GM12865 (cell line): ENCODE measurements at regions not wholly inside any gene's neighbourhood (a gene's known extent, or its start where the extent isn't known, plus 50 kb on each side); places are given as distances from the start of the nearest gene placed in this dataset.
A peak's percentile ranks its signal among the peaks of the same experiment; 100 is the strongest.

Experiments
- DNase-seq: peaks from one replicate; pipeline ENCODE4 v3.0.0; 2010; ENCODE audit warnings: low read depth
- H3K4me3 ChIP-seq: 2 replicates; pipeline ENCODE4 v1.5.1; 2011; ENCODE audit warnings: mild to moderate bottlenecking, low read depth, low read length, control low read depth
- TF ChIP-seq, protein P1 (sequence below): IDR thresholded peaks from 2 replicates; pipeline ENCODE4 v1.5.1; 2011; ENCODE audit warnings: low read length, control low read depth, low read depth, inconsistent platforms; ENCODE audit not compliant: insufficient read depth; ENCODE audit errors: missing control alignments

DNA sequence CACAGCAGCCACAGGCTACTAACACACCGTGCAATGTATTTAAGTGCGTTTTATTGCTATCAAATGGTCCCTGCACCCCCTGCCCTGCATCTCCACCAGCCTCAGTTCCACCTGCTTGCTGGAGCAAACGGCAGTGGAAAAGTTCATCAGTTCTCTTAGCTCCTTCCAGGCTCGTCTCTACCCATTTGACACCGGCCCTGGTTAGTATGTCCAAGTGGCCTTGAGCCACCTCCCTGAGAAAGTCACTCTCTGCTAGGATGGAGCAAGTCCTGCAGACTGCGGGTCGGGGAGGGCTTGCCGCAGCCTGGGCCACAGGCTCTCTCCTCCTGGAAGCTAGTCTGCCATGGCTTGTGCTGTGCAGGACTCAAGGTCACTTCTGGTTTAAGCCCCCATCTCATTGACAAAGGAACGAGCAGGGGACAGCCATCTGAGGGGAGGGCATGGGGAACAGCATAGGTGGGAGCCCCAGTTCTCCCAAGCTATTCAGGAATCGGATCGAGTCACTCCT, 74.9 kb downstream of the RHOB start:
- TF ChIP-seq, protein P1, sequence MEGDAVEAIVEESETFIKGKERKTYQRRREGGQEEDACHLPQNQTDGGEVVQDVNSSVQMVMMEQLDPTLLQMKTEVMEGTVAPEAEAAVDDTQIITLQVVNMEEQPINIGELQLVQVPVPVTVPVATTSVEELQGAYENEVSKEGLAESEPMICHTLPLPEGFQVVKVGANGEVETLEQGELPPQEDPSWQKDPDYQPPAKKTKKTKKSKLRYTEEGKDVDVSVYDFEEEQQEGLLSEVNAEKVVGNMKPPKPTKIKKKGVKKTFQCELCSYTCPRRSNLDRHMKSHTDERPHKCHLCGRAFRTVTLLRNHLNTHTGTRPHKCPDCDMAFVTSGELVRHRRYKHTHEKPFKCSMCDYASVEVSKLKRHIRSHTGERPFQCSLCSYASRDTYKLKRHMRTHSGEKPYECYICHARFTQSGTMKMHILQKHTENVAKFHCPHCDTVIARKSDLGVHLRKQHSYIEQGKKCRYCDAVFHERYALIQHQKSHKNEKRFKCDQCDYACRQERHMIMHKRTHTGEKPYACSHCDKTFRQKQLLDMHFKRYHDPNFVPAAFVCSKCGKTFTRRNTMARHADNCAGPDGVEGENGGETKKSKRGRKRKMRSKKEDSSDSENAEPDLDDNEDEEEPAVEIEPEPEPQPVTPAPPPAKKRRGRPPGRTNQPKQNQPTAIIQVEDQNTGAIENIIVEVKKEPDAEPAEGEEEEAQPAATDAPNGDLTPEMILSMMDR = no peak
- H3K4me3 ChIP-seq = no peak overlapping the region
- no peak for DNase-seq

DNA sequence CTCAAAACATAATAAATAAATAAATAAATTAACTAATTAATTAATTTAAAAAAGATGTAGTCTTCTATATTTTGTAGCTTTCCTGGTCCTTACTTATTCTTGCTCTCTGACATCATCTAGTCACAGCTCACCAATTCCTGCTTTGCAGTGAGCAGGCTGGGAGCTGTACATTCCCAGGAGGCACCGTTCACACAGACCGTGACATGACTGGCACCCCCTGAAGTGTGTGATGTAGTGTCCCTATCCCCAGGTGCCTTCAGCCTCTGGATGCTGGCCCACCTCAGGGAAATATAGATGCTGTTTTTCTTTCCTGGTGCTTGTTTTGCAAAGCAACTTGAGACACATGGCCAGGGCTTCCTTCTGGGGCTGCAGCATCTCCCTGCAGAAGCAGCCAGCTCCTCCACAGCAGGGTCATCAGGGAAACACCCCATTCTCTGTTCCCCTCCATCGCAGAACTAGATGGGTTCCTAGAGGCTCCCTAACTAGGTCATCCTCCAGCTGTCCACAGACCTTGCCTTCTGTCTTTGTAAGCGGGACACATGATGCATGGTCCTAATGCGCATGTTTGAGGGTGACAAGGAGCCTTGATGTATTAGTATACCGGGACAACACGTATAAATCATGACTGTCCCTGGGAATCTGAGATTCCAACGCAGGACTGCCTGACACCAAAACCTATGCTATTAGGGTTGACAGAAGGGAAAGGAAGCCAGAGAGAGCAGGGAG, 76.4 kb downstream of the RHOB start:
- DNase-seq = no peak
- H3K4me3 ChIP-seq = no peak overlapping the region
- TF ChIP-seq, protein P1 = no peak

DNA sequence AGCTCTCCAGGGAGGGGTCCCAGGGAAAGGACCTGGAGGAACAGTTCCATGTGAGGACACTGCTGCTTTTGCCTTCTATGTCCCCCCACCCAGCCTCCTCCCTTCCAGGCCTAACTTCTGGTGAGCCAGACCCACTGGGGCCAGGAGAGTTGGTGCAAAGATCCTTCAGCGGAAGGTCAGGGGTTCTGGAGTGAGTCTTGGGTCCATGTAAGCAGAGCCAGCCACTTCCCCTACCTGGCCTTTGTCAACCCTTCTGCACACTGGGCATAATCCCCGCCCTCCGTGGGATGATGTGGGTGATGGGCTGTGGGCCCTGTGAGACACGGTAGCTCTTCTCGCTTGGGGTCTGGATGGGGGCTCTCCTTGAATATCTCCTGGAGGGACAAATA, 76.9 kb downstream of the RHOB start:
- TF ChIP-seq, protein P1 = no peak
- no peak overlapping the region for H3K4me3 ChIP-seq
- no peak for DNase-seq

DNA sequence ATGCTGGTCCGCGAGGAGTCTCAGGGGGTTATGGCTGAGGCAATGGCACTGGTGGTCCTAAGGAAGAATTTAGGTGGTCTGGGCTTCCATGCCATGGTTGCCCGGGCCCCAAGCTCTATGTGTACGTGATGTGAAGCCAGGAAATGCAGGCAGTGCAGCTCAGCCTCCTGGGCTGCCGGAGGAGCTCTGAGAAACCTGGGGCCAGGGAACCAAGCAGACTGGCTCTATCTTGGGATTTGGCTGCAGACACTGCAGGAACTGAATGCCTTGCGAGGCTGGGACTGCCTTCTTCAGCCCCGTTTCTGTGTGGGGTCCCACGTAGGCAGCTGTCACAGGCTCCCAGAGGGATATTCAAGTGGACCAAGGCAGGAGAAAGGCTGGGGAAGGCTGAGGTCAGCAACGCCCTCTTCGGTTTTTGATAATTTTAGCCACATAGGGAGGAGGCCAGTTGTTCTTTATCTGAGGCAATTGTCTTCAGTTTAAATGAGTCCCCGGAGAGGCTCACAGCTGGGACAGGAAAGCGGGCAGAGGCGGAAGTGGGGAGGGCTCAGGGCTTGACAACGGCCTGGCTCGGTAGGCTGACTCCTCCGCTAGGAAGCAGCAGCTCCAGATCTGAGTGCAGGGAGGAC, 77.7 kb downstream of the RHOB start:
- peak; percentile 83 for DNase-seq
- H3K4me3 ChIP-seq = peak overlapping the region; percentile 38
- TF ChIP-seq, protein P1 = no peak

DNA sequence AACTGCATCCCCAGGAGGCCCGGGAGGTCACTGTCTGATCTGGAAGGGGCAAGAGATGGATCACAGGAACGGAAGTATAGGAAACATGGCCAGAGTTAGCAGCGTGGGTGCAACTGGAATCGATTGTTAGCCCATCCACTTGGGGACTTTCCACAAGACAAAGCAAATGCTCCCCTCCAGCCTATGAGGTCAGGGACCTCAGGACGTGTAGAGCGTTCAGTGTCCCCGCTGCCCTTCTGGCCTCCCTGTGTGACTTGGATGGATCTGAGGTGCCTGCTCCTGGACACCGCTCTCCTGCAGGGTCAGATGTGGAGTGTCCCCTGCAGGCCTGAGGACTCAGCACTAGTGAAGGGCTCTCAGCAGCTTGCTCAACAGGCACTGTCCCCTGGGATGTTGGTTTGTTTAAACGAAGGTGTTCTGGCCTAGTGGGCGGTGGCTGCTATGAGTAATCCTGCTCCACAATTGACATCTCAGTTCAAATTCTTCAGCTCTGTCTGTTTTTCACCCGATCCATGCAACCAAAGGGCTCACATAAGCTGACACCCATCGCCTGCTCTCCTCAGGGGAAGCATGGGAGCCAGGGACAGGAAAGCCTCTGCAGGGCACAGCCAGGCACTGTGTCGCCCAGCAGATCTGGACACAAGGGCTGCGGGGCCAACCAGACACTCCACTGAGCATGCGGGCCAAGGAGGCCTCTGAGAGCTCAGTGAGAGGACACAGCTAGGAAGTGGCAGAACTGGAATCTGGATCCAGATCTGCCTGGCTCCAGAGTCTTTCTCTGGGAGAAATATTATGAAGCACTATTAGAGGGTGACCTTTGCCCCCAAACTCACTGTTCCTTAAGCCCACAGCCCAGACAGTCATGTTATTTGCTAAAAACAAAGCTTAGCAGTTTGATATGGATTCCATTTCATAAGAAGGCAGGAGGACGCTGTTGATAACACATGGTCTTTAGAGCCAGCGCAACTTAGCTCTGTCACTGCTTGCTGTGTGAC, 78.5 kb downstream of the RHOB start:
- DNase-seq = peak; percentile 89
- peak overlapping the region; percentile 38 for H3K4me3 ChIP-seq
- TF ChIP-seq, protein P1 = no peak

DNA sequence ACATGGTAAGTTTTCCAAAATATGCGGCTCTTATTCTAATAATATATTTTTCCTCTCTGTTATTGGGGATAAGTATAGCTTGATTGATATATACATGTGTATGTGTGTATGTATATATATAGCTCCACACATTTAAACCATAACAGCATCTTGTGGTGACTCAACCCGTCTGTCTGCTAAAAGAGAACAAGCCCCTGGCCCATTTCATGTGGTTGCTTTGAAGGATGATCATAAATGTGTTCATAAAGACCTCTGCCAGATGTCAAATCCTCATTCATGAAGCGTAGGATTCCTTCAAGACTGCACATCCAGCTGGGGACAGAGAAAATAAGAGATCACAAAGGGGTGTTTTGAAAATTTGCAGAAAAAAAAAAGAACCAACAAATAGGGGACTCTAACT, 79.3 kb downstream of the RHOB start:
- no peak for DNase-seq
- H3K4me3 ChIP-seq = no peak overlapping the region
- TF ChIP-seq, protein P1 = no peak
